NB4 (cell line): ENCODE measurements at regions not wholly inside any gene's neighbourhood (a gene's known extent, or its start where the extent isn't known, plus 50 kb on each side); places are given as distances from the start of the nearest gene placed in this dataset.

Experiments
- CTCF ChIP-seq: IDR thresholded peaks from one replicate; pipeline ENCODE4 v1.5.1; 2012; ENCODE audit warnings: low read depth, low read length
- MAX ChIP-seq: IDR thresholded peaks from 2 replicates; pipeline ENCODE4 v1.6.1; 2011; ENCODE audit warnings: low read depth, low read length
- MYC ChIP-seq: IDR thresholded peaks from 2 replicates; pipeline ENCODE4 v1.6.1; 2011; ENCODE audit warnings: low read depth, low read length
- POLR2A ChIP-seq: IDR thresholded peaks from 2 replicates; pipeline ENCODE4 v1.6.1; 2011; ENCODE audit warnings: mild to moderate bottlenecking; ENCODE audit not compliant: insufficient read length; ENCODE audit errors: extremely low read depth

- no peak for TF ChIP-seq CTCF
- no peak for TF ChIP-seq POLR2A
- TF ChIP-seq MAX = no peak
- no peak for TF ChIP-seq MYC
Measured at GRCh38 chr6:66940003-66940402, 1233.0 kb upstream of the EYS start.
